ENCODE measurements at regions not wholly inside any gene's neighbourhood (a gene's known extent, or its start where the extent isn't known, plus 50 kb on each side); places are given as distances from the start of the nearest gene placed in this dataset.

DNA sequence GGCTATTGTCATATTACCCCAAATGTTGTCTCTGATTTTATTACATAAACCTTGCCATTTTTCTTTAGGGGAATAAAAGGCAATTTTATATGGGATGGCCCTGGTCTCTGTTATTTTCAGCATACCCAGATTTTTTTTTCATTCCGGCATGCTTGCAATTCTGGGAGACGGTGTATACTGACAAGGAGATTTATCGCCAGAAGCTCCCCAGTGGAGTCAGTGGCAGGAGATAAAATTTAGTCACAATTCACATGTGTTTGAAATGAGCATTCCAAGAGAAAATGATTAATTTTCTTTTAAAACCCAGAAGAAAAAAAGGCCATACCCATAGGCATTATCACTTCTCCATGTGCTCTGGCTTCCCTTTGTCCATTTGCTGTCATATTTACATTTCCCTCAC, 250.8 kb upstream of the RSPO3 start:
- TF ChIP-seq, protein P1, sequence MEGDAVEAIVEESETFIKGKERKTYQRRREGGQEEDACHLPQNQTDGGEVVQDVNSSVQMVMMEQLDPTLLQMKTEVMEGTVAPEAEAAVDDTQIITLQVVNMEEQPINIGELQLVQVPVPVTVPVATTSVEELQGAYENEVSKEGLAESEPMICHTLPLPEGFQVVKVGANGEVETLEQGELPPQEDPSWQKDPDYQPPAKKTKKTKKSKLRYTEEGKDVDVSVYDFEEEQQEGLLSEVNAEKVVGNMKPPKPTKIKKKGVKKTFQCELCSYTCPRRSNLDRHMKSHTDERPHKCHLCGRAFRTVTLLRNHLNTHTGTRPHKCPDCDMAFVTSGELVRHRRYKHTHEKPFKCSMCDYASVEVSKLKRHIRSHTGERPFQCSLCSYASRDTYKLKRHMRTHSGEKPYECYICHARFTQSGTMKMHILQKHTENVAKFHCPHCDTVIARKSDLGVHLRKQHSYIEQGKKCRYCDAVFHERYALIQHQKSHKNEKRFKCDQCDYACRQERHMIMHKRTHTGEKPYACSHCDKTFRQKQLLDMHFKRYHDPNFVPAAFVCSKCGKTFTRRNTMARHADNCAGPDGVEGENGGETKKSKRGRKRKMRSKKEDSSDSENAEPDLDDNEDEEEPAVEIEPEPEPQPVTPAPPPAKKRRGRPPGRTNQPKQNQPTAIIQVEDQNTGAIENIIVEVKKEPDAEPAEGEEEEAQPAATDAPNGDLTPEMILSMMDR (IDR thresholded peaks at IDR 0.05) = no peak
- no peak for TF ChIP-seq POLR2AphosphoS5 (IDR thresholded peaks at IDR 0.05; ENCODE audit: insufficient read depth in 1 of 2, low read depth in 1 of 2)
